Fibroblast of gingiva (primary cell): ENCODE measurements at regions not wholly inside any gene's neighbourhood (a gene's known extent, or its start where the extent isn't known, plus 50 kb on each side); places are given as distances from the start of the nearest gene placed in this dataset.

Experiments used
- DNase-seq: peaks from one replicate; pipeline ENCODE4 v3.0.0-alpha.2; 2011; ENCODE audit warnings: low read depth

DNA sequence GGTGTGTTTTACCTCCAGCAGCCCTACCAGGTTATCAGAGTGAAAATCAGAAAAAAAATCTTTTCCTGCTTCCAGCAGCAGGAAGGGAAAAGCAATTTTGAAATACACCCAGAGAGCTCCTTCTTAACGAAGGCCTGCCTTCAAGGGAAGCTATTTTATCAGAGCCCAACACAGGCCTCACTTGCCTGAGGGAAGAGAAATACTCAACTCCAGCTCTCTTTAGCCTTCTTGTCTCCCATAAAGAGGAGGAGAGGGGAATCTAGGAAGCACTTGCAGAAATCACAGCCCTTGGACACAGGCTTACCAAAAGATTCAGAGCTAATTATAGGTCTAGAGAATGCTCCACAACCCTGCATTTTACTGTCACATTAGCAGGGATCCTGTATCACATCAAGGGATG is 896.1 kb upstream of the CNTNAP5 start:
- no peak for DNase-seq

- no peak for DNase-seq
Observed at GRCh38 chr2:123136419-123136818, 888.7 kb upstream of the CNTNAP5 start.

GRCh38 chr2:123144082-123144481 is 881.0 kb upstream of the CNTNAP5 start:
- no peak for DNase-seq

DNA sequence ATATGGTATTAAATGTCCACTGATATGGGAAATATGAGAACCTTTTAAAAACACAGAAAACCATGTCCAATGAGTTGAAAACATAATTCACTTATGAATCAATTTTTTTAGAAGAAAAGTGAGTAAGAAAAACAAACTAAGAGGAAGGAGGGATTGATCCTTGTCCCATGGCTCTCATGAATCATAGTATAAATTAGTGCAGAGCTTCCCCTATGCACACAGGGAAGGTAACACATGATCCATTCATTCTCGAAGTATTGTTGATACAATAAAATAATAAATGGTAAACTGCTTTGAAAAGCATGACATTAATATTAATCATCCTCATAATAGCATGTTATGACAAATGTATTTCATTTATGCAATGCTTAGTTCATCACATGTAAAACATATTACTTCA is 872.0 kb upstream of the CNTNAP5 start:
- no peak for DNase-seq

DNA sequence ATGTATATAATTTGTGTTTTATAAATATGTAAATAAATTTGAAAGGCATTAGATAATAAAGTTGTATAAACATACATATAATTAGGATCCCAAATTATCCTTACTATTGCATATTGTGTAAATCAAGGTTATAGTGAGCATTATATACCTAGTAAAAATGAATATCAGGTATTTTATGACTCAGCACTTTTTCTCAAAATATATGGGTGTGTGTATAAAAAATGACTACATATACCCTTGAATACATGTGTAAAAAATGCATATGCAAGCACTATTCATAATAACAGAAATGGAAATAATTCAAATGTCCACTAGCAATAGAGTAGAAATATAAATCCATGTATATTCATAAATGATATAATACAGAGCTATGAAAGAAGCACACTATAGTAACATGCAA is 870.9 kb upstream of the CNTNAP5 start:
- no peak for DNase-seq

- DNase-seq = no peak
Observed at GRCh38 chr2:123157016-123157415, 868.1 kb upstream of the CNTNAP5 start.

- DNase-seq = no peak
Observed at GRCh38 chr2:123162400-123163016, 862.6 kb upstream of the CNTNAP5 start.

DNA sequence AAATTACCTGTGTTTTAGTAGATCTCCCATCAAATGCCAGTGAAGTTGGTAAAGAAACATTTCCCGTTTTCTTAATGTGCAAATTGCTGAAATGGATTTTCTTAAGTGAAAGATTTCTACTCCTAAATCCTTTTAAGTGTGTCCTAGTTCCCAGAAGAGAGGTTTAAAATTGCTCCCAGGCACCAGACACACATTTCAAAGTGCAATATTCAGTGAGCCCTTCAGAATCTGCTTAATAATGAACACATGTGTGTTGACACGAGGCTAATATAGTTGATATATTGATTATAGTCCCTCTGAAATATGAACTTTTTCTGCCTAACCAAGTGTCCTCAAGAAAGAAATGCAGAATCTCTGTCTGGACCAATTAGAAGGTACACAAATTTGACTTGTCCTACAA is 861.7 kb upstream of the CNTNAP5 start:
- no peak for DNase-seq

- no peak for DNase-seq
Observed at GRCh38 chr2:123164216-123164615, 860.9 kb upstream of the CNTNAP5 start.

- DNase-seq = no peak
Observed at GRCh38 chr2:123165616-123166015, 859.5 kb upstream of the CNTNAP5 start.

GRCh38 chr2:123179526-123179925 is 845.6 kb upstream of the CNTNAP5 start:
- DNase-seq = no peak

GRCh38 chr2:123195957-123196356 is 829.1 kb upstream of the CNTNAP5 start:
- DNase-seq = no peak

DNA sequence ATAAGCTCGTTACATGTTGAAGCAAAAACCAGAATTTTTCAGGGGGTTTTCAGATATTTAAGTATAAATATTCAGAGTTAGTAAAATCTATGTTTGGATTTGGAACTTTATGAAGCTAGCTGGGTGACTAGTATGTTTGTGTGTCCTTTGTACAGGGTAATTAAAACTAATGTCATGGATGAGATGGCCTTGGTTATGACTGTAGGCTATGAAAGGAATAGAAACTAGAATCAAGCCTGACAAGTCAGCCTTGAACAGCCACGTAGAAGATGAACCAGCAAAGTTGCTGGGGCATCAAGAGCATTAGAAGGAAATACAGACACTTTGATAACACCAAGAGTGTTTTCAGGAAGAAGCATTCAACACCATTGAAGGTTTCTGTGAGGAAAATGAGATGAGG is 825.1 kb upstream of the CNTNAP5 start:
- DNase-seq = no peak

DNA sequence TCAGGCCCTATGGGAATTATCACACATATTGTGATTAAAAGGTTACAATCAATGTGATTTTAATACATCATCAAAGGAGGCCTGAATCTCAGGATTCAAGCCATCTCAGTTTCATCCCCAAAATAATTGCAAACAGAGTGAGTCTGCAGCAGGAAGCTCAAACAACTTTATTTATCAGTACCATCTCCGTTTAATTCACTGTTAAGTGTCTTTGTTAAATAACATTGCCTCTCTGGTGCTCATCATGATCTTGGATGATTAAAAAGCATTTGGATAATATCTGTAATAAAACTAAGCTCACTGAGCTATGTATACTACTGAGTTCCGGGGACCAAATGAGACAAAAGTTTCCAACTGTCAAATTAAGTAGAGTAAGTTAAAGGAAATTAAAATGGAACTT is 817.8 kb upstream of the CNTNAP5 start:
- no peak for DNase-seq

- DNase-seq = no peak
Observed at GRCh38 chr2:123209202-123209601, 815.9 kb upstream of the CNTNAP5 start.

GRCh38 chr2:123211181-123211580 is 813.9 kb upstream of the CNTNAP5 start:
- no peak for DNase-seq

DNA sequence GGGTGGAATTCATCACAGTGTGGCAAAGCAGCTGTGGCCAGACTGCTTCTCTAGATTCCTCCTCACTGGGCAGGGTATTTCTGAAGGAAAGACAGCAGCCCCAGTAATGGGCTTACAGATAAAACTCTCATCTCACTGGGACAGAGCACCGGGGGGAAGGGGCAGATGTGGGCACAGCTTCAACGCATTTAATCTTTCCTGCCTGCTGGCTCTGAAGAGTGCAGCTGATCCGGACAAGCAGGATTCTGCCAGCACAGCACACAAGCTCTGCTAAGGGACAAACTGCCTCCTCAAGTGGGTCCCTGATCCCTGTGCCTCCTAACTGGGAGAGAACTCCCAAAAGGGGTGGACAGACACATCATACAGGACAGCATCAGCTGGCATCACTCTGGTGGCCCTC is 779.9 kb upstream of the CNTNAP5 start:
- no peak for DNase-seq

DNA sequence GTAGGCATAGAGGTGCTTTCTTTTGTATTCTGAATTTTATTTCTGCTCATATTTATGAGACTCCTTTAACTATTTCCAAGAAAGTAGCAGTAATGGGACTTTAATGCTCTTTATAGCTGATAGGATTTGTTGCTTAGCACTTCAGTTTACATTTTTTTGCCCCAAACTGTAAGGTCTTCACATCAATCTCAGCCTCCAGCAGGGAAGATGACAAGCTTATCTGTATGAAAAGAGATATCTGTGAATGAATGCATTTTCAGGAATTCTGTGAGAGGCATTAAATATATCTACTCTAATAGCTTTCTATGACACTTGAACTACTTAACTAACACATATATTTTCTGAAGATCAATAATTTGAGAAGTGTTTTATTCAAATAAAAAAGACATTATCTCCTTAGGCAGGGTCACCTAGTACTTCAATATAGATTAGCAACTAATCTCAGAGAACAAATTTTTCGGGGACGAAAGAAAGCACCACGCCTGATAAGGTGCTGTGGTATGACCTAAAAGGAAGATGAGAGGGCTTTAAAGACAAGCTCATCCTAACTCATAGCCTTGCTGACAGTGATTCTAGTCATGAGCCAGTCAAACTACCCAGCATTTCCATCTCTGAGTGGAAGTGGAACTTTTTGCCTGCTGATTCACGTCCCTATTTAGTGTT is 766.1 kb upstream of the CNTNAP5 start:
- DNase-seq = no peak

DNA sequence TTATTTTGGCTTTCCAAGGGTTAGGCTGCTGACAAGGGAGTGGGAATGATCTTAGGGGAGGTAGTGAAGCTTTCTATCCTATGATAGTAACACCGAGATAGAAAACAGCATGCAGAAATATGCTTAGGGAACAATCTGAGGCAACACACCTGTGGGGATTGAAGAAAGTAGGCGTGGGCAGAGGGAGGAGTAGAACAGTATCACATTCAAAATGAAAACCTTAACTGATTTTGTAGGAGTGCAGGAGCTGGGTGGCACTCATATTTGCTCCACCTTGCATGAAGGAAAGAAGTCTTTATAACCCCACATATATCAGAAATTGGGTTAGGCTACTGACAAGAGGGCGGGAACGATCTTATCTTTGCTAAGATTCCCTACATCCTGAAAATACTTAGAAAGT is 762.2 kb upstream of the CNTNAP5 start:
- DNase-seq = no peak

DNA sequence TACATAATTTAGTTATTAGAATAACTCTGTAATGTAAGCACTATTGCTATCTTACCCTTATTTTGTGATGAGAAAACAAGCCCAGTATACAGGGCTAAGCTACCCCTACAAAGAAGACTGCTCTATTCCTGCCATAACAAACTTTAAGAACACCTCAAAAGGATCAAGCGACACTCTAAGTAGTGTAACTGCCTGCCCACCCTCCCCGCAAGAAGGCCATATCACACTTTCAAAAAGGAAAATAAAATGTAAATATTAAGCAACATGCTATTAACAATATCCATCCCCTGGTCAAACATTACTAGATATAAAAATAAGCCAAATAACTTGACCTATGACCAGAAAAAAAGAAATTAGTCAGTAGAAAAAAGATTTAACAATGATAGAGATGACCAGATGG is 741.7 kb upstream of the CNTNAP5 start:
- no peak for DNase-seq

GRCh38 chr2:123303731-123304130 is 721.4 kb upstream of the CNTNAP5 start:
- DNase-seq = no peak
